BE2C (cell line): ENCODE measurements at regions not wholly inside any gene's neighbourhood (a gene's known extent, or its start where the extent isn't known, plus 50 kb on each side); places are given as distances from the start of the nearest gene placed in this dataset.
"Not testable (repeated sequence)": the region's sequence is repeated elsewhere in the genome, so short reads cannot be mapped to it uniquely, and the experiment has no call there.

Source experiments
- DNase-seq: peaks from one replicate; pipeline ENCODE4 v3.0.0-alpha.2; 2020
- H3K27me3 ChIP-seq: fragments of 250-450 bp; sonication (Bioruptor Pico); 2 replicates; pipeline ENCODE4 v1.5.1; 2020; ENCODE audit warnings: mild to moderate bottlenecking
- H3K36me3 ChIP-seq: fragments of 250-450 bp; sonication (Bioruptor Pico); 2 replicates; pipeline ENCODE4 v1.5.1; 2020; ENCODE audit warnings: mild to moderate bottlenecking
- H3K4me1 ChIP-seq: fragments of 250-450 bp; sonication (Bioruptor Pico); 2 replicates; pipeline ENCODE4 v1.5.1; 2020
- H3K4me3 ChIP-seq: 2 replicates; pipeline ENCODE4 v1.5.1; 2011; ENCODE audit warnings: low read depth, low read length
- H3K9me3 ChIP-seq: fragments of 250-450 bp; sonication (Bioruptor Pico); 2 replicates; pipeline ENCODE4 v1.5.1; 2020
- CTCF ChIP-seq: IDR thresholded peaks from 2 replicates; pipeline ENCODE4 v1.5.1; 2012; ENCODE audit warnings: mild to moderate bottlenecking, low read depth, low read length

DNA sequence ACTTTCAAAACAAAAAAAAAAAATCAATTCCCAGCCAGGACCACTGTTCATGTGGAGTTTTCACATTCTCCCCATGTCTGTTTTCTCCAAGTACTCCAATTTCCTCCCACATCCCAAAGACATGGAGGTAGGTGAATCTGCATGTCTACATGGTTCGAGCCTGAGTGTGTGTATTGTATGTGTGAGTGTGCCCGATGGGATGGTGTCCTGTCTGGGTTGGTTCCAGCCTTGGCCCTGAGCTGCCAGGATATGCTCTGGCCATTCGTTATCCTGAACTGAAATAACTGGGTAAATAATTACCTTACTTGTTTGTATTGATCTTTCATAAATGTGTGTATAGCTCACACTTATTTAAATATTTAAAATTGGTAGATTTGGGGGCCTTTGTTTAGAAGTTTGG is 452.3 kb upstream of the RORB start:
- Histone ChIP-seq H3K4me3 (no peak overlapping the region), H3K36me3 (no peaks in the 10 kb centered on the region), H3K27me3 (no peaks in the 10 kb centered on the region), H3K4me1 (no peaks in the 10 kb centered on the region), H3K9me3 (no peaks in the 10 kb centered on the region)
- no peak for TF ChIP-seq CTCF
- DNase-seq = no peak

DNA sequence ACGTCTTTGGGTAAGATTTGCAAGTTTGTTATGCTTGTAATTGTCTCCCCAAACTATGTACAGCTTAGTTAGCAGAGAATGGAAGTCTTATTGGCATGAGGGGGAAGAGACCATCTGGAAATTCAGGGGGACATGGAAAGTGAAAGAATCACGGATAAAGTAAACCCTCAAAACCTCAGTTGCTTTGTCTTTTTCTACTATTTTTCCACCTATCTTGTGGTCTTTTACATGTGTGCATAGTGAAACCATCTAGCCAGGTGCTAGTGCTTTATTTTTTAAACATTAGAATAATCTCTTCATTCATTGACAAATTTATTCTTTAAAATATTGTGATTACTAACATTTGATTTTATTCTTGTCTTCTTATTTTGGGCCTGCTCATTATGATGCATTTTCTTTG is 441.1 kb upstream of the RORB start:
- Histone ChIP-seq H3K4me1 (no peaks in the 10 kb centered on the region), H3K36me3 (no peaks in the 10 kb centered on the region), H3K4me3 (no peak overlapping the region), H3K9me3 (no peaks in the 10 kb centered on the region), H3K27me3 (no peaks in the 10 kb centered on the region)
- no peak for TF ChIP-seq CTCF
- no peak for DNase-seq

- not testable (repeated sequence) for H3K4me1 ChIP-seq, H3K27me3 ChIP-seq, DNase-seq, H3K9me3 ChIP-seq, H3K36me3 ChIP-seq, H3K4me3 ChIP-seq
Measured at GRCh38 chr9:74057051-74057450, 440.1 kb upstream of the RORB start.

- Histone ChIP-seq H3K36me3 (no peaks in the 10 kb centered on the region), H3K27me3 (no peaks in the 10 kb centered on the region), H3K4me1 (no peaks in the 10 kb centered on the region), H3K9me3 (no peaks in the 10 kb centered on the region), H3K4me3 (no peak overlapping the region)
- DNase-seq = no peak
- no peak for TF ChIP-seq CTCF
Measured at GRCh38 chr9:74064702-74065101, 432.4 kb upstream of the RORB start.

DNA sequence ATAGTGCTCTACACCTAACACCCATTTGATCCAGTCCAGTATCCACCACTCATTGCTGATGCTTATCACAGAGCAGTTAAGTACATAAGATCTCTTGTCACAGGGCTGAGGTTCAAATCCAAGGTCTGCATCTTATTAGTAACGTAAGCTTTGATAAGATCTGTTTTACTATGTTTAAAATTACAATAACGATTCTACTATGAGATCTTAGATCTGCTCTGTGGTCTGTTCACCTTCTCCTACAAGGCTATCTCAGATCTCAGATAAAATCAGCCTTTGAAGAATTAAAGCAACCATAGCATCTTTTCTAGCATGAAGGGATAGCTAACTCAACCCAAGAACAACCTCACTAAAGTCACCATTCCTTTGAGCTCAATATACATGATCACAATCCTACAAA is 431.0 kb upstream of the RORB start:
- Histone ChIP-seq H3K27me3 (no peaks in the 10 kb centered on the region), H3K9me3 (no peaks in the 10 kb centered on the region), H3K4me1 (no peaks in the 10 kb centered on the region), H3K36me3 (no peaks in the 10 kb centered on the region), H3K4me3 (no peak overlapping the region)
- no peak for TF ChIP-seq CTCF
- no peak for DNase-seq

GRCh38 chr9:74066605-74067004 is 430.5 kb upstream of the RORB start:
- no peaks in the 10 kb centered on the region for H3K4me1 ChIP-seq
- TF ChIP-seq CTCF = no peak
- H3K4me3 ChIP-seq = no peak overlapping the region
- no peaks in the 10 kb centered on the region for H3K36me3 ChIP-seq
- no peaks in the 10 kb centered on the region for H3K9me3 ChIP-seq
- H3K27me3 ChIP-seq = no peaks in the 10 kb centered on the region
- DNase-seq = no peak

- Histone ChIP-seq H3K4me1 (no peaks in the 10 kb centered on the region), H3K9me3 (no peaks in the 10 kb centered on the region), H3K4me3 (no peak overlapping the region), H3K36me3 (no peaks in the 10 kb centered on the region), H3K27me3 (no peaks in the 10 kb centered on the region)
- TF ChIP-seq CTCF = no peak
- DNase-seq = no peak
Measured at GRCh38 chr9:74071502-74071901, 425.6 kb upstream of the RORB start.
